GM21515 (cell line): ENCODE measurements at regions not wholly inside any gene's neighbourhood (a gene's known extent, or its start where the extent isn't known, plus 50 kb on each side); places are given as distances from the start of the nearest gene placed in this dataset.

ENCODE experiments used
- ATAC-seq: cut with Tn5 transposase; IDR thresholded peaks from one replicate; pipeline ENCODE4 v1.9.1; 2021; ENCODE audit not compliant: unreplicated experiment

DNA sequence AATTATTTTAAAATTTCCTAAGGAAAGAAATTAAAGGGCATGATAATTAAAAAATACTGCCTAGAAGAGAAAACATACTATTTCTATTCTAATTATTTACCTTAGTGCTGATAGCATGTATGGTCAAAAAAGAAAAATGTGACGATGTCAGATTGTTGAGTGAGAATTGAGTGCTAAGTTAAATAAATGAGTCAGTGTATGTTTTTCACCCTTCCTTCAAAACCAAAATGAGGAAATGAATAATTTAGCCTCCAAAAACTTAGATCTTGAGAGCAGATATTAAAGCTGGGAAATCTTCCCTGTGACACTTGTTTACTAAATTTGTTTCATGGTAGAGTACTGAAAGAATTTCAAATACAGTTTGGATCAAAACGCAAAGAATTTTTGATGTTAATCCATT is 58.6 kb upstream of the NYAP2 start:
- ATAC-seq: no peak

DNA sequence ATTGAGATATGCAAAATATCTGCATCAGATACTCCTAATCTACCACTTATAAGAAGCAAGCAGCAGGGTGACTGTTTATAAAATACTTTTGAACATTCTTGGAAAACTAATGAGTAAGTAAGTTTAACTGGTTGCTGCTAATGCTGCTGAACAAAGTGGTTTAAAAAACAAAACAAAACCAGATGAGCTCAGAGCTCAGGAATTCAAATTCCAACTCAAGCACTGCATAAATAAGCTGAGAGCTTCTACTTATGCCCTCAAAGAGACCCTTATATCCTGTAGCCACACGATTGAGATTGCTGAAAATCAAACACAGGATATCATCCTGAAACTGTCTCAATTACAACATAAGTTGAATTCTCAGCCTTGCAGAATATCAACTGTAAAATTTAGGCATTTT is 62.3 kb upstream of the NYAP2 start:
- ATAC-seq: no peak

DNA sequence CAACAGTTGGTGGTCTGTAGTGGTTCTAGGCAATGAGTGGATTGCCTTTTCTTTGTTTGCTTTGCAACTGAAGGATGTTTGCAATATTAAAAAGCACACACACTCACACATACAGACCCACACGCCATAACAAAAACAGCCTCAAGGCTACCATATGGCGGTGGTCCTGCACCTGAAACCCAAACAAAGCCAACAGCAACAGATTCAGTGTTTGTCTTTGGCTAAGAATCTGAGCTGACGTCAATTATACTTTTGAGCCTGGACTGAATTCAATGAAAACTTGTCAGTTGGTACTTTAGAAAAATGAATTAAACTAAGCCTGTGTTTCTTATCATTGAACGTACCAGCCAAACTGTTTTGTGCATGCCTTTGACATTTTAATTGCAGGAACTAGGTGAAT is 65.0 kb upstream of the NYAP2 start:
- ATAC-seq: no peak

DNA sequence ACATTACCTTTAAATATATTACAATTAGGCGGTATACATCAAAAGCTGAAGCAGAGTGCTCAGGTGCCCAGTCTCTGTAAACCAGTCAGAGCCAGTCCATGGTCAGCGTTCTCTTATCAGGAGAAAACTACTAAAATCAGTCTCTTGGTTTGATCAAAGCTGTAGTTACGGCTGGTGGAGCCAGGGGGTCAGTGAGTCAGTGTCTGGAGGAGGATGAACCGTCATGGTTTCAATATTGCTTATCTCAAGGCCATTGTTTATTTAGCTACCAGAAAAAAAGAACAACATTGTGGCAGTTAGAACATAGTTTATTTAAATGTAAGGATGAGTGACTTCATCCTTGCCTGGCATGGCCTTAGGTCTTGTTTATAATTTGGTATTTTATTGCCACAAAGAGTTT is 71.3 kb upstream of the NYAP2 start:
- ATAC-seq: no peak

DNA sequence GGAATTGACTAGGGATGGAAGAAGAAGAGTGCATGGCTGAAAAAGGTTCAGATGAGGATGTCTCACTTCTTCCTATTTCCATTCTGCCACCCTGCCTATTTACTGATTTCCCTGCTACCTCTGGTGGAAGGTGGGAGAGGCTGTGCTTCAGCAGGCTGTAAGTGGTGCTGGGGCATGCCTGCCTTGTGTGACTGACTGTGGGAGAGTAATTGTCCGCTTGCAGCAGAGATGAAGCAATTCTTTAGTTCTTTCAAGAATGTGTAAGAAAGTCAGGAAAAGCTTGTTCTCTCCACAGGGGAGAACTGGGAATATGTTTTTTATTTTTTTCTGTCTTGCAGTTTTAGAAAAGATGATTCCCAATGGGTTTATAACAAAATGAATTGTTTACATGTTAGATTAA is 72.5 kb upstream of the NYAP2 start:
- no peak for ATAC-seq

DNA sequence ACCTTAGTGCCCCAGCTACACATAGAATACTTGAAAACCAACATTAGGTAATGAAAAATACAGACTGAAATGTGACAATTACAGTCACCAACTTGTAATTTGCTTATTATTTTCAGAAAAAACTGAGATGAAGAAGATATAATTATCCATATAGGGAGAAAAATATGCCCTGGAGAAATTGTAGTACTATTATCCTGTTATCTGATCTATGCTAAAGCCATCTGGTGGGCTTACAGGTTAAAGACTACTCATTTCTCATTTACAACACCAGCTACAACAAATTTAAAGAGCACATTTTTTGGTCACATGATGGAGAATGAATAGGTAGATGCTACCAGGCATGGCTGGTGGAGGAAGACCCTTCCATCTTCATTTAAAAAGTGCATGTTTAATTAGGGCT is 79.6 kb upstream of the NYAP2 start:
- no peak for ATAC-seq

DNA sequence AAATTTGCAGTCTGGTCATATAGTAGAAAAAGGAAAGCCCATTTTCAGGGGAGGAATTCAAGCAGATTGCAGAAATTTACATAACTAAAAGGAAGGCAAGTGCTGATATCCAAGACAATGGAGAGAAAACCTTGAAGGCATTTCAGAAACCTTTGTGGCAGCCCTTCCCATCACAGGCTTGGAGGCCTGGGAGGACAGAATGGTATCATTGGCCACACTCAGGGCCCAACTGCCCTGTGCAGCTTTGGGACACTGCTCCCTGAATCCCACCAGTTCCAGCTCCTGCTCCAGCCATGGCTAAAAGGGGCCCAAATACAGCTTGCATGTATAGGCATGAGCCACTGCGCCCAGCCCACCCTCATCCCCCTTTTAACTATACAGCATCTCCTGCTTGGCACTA is 81.1 kb upstream of the NYAP2 start:
- no peak for ATAC-seq

DNA sequence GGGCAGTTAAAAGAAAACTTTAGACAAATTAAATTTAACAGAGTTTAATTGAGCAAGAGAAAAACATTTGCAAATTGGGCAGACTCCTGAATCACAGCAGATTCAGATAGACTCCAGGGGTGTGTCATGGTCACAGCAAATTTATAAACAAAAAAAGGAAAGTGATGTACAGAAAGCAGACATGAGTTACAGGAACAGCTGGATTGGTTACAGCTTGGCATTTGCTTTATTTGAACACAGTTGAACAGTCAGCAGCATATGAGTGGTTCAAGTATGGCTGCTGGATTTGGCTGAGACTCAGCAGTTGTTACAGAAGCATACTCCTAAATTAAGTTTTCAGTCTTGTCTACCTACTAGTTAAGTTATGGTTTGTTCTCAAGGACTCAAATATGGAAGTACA is 82.3 kb upstream of the NYAP2 start:
- no peak for ATAC-seq

DNA sequence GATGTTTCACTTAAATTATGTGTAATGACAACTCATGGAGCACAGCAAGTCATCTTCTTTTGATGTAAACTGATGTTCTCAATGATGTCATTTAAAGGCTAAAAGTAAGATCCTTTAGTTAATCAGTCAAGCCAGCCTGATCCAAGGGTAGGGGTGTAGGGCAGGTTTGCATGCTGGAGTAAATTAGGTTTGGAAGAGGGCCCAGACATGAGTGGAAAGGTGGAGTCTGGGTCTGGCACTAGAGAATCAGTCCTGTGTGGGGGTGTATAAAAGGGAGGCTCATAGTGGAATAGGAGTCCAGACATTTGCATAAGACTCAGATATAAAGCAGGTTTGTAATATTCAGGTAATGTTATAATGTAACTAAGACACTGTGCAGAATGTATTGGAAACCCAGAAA is 88.8 kb upstream of the NYAP2 start:
- ATAC-seq: no peak

DNA sequence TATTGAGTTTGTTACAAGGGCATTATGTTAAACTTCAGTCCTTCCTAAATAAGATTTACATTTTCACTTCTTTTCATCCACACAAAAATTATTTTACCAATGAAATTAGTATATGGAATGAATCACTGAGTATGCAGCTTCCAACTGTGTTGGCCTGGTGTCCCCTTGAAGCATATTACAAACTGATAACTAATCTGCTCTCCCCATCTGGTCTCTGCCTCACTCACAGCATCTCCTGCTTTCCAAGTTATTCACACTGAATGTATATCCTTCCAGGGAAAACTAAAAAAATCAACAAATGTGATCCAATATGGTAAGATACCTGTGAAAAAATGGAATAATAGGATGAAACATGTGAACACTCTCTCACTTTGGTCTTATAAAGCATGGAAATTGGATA is 90.0 kb upstream of the NYAP2 start:
- no peak for ATAC-seq

DNA sequence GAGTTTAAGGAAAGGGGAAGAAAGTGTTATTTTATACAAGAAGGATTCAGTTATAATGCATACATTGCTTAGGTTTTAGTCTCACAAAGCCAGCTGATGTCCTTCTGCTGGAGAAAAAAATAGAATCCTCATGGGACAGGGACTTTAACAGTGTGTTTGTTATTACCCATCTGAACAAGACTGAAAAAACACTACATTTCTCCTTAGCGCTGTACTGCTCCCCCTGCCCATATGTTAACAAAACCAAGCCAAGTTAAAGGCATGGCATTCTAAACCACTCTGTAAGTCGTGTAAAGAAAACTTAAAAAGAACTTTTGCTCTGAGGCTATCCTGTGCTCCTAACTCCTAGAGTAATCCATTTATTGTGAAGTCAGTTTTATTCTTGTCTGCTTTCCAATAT is 102.6 kb upstream of the NYAP2 start:
- no peak for ATAC-seq

DNA sequence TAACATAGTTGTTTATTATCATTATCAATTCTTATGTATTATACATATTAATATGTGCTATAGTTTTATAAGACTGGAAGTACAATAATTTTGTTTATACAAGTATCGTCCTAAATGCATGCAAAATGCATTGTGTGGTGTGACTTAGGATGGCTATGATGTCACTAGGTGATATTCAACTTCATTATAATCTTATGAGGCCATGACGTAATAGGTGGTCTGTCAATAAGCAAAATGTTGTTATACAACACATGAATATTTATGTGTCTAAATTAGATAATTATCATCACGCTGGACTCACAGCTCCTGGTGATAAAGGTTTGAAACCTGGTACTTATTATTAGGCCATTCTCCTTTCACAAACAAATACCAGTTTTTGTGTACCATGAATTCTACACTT is 104.4 kb upstream of the NYAP2 start:
- no peak for ATAC-seq

DNA sequence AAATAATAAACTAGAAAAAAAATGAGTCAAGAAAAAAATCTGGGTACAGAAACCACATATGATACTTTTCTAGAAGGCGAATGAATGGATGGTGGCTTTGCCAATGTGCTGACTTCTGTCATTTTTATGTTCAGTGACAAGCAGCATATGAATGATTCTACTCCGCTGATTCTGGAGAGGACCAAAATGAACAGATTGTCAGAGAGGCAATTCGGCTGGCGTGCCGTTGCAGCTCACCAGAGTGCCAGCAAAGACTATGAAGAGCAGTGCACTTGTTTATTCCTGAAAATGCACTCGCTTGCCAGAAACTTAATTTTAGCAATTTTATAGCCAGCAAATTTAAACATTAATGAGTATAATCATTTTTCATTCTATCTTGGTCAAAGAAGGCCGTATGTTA is 105.9 kb upstream of the NYAP2 start:
- ATAC-seq: no peak

DNA sequence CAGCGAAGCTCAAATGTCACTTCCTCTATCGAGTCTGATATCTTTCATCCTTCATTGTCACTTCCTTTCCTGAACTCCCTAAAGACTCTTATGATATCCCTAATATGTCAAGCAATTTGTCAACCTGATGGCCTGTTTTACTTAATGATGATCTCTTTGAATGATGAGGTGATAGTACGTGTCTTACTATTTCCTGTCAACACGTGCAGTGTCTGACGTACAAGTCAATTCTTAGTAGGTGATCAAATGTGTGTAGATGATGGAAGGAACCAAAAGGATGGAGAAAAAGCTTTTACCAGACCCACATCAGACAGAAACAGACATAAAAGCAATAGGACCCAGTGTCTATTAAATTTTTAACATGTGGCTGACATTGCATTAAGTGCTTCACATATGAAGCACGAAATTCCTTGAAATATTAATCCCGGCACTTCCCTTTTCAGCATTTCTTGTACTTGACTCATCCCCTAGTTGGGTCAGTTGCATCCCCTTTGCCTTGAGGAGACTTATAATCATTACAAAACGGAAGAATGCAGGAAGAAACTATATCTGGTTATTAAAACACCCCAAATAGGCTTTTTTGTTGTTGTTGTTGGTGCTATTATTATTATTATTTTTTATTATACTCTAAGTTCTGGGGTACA is 108.6 kb upstream of the NYAP2 start:
- no peak for ATAC-seq

DNA sequence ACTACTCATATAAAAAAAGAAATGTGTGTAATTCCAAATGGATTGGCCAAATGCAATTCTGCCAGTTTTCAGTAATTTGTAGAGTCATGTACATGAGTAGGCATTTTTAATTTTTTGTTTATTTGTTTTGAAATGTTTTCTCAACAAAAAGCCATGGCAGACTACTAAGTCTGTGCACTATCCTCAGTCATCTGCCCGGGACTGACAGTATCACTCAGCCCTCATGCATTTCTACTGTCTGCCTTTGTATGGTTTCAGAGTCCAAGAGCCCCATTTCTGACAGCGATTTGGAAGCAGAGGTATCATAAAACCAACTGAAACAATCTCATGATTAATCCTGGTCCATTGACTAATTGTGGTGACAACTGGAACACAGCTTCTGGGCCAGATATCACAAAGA is 109.9 kb upstream of the NYAP2 start:
- ATAC-seq: no peak

DNA sequence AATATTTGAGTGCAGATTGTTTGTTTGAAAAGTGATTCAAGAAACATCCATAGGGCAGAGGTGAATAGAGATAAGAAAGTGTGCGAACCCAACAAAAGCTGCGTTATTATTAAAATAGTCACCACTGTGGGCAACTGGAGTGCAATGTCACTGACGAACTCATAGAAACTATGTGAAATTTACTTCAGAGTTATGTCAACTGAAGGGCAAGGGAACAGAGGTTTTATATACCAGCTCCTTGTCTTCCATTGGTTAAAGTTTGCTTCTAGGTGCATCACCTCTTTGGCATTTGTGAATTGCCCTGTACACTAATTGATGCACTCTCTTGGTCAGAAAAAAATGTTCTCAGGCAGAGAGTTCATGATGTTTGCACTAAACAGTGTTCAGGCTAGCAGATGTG is 110.5 kb upstream of the NYAP2 start:
- no peak for ATAC-seq

DNA sequence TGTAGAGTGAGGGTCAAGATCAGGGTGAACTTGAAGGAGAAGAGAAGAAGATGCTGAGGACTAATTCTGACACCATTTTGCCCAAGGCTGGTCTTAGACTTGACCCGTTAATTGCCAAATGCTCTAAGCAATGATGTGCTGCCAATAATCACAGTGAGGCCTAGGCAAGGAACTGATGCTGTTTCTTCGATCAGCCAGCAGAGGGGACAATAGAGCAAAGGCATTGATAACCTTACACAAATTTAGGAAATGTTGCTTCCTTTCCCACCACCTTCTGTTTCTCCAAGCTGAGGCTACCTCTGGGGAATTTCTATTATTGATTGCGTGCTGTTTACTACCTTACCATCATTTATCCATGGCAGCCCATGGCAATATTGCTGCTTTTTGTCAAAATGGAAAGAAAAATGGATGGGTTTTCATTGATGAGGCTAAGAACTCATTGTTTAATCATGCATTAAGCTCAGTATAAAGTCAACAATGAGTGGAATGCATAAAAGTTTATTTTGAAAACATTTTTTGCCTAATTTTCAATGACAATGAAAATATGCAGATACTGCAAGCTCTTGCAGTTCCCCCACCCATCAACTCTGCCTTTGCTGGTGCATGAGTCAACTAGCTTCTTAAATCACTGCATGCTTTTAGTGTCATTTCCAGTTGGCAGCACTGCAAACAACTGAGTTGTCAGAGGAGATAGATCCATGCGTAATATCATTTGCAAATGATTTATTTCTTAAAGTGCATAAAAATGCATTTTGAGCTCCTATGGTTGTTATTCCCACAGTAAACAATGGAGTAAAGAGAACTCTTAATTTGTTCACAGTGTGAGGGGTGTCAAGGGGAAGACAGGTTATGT is 116.4 kb upstream of the NYAP2 start:
- ATAC-seq: peak; percentile 89

DNA sequence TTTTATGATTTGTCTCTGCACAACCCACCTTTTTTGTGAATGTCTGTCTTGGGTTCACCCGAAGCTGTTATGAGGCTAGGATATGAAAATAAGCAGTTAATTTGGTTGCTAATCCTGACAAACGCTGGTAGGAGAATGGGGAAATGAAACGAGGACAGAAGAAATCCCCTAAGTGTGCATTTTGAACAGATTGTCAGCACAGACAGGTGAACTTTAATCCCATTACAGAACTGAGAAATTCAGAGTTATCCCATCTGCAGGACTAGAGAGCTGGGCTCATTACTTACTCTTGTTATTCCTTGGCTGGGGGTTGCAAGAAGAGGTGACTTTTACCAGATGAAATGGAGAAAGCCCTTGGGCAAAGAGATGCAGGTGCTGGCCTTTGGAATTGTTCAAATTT is 123.3 kb upstream of the NYAP2 start:
- peak; percentile 83 for ATAC-seq

DNA sequence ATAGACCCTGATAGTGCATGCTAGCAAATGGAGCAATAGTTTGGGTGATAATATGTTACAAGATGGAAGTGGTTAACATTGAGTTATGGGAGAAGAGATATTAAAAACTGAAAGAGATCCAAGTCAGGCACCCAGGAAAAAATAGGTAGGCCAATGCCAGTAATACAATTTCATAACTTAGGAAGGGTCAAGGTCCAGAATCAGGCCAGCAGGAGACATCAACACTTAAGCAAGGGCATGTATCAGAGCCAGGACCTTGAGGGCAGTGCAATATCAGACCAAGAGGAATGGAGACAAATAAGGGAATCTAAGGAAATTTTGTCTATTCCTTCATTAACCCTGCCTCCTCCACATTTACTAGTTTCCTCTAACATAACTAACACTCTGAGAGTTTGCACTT is 124.1 kb upstream of the NYAP2 start:
- no peak for ATAC-seq

DNA sequence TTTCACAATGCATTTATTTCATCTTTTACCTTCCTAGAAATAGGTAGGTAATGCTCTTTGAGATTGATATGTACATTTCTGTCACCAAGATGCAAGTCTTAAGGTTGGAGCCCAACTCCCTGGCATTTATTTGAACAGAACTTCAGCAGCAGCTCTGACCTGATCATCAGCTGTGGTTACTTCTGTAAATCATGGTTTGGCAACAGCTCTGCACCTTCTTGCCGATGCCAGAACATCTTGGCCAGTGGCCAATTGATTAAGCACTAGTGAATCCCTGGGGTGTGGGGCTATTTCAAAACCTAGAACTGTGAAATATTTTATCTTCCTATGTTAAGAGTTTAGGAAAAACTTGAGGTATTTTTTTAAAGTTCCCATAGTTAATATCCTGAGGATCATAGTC is 124.8 kb upstream of the NYAP2 start:
- ATAC-seq: no peak

DNA sequence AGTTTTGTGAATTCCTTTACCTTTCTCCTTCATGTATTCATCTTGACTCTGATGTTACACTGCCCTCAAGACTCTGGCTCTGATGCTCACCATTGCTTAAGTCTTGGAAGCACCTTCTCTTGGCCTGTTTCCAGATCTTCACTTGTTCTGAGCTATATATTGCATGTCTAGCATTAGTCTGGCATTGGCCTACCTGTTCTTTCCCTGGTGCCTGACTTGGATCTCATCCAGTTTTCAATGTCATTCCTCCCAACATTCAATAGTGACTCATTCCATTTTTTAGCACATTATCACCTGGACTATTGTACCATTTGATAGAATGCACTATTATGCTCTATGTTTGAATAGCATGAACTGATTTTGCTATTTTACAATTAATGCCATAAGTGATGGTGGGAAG is 127.3 kb upstream of the NYAP2 start:
- ATAC-seq: no peak

DNA sequence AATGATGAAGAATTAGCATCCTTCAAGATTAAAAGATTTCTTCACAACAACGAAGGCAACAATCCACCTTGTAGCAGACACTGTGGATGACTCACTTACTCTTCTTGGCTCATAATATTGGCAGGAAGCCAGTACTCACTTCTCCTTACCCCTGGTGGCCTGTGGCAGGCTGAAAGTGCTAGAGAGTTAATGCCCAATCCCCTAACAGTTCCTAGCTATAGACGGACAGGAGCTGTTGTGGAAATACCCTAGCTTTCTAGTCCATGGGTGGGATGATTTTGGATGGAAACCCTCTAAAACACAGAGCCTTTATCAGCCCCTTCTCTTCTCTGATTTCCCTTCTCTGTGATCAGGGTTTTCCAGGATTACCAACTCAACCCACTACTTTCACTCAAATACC is 128.6 kb upstream of the NYAP2 start:
- ATAC-seq: peak; percentile 99

DNA sequence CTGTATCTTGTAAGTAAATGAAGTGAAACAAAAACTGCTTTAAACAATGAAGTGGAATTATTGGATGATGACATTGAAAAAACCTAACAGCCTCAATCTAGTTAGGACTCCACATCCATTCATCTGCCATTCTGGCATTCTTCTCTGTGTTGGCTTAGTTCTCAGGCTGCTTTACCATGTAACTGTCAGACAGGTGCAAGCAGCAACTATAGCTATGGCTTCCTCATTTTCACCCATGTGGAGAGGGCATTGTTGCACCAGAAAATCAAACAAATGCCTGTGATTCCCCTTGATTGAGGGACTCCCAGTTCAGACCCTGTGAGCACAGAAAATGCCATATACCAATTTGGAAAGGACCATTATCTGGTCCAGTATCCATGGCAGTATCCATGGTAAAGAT is 129.5 kb upstream of the NYAP2 start:
- no peak for ATAC-seq
